Tibial artery (tissue), 4 donors: ENCODE measurements at regions not wholly inside any gene's neighbourhood (a gene's known extent, or its start where the extent isn't known, plus 50 kb on each side); places are given as distances from the start of the nearest gene placed in this dataset.

Source experiments
- DNase-seq, 2 donors: peaks; one replicate each; pipeline ENCODE4 v3.0.0-alpha.2; 2019
- H3K27ac ChIP-seq, 2 donors: fragments of 200-600 bp; sonication (generic) in 1 of 2; 1 replicate in 1 of 2; 2 replicates in 1 of 2; pipeline ENCODE4 v1.5.1; 2018 to 2019; ENCODE audit warnings: mild to moderate bottlenecking in 1 of 2
- H3K27me3 ChIP-seq, 2 donors: fragments of 200-600 bp; sonication (generic) in 1 of 2; one replicate each; pipeline versions ENCODE4 v1.5.1 to v1.6.0; 2016 to 2019
- H3K36me3 ChIP-seq, 3 donors: fragments of 200-600 bp; sonication (generic) in 2 of 3; one replicate each; pipeline ENCODE4 v1.5.1; 2016 to 2019; ENCODE audit warnings: mild to moderate bottlenecking in 2 of 3
- H3K4me1 ChIP-seq, 4 donors: fragments of 200-600 bp; sonication (generic) in 2 of 4; 1 replicate in 3 of 4; 2 replicates in 1 of 4; pipeline ENCODE4 v1.5.1; 2016 to 2019
- H3K4me3 ChIP-seq, 2 donors: fragments of 200-600 bp; sonication (generic) in 1 of 2; 1 replicate in 1 of 2; 2 replicates in 1 of 2; pipeline ENCODE4 v1.5.1; 2018 to 2019; ENCODE audit warnings: mild to moderate bottlenecking in 2 of 2
- H3K9me3 ChIP-seq, 3 donors: fragments of 200-600 bp; sonication (generic) in 1 of 3; one replicate each; pipeline ENCODE4 v1.5.1; 2016 to 2019
- intact Hi-C: fragments of 100-400 bp; cut with DNase I; formaldehyde crosslinking; loops from one replicate; pipeline ENCODE4 v1.15.0; 2023; ENCODE audit warnings: low total_unique reads
- TF ChIP-seq, protein P1 (sequence below), 2 experiments: fragments of 200-600 bp in 1 of 2; fragments of 450-650 bp in 1 of 2; IDR thresholded peaks; one replicate each; pipeline ENCODE4 v1.5.1; 2017 to 2019; ENCODE audit warnings: antibody characterized with exemption in 2 of 2, mild to moderate bottlenecking in 1 of 2, moderate library complexity in 1 of 2

DNA sequence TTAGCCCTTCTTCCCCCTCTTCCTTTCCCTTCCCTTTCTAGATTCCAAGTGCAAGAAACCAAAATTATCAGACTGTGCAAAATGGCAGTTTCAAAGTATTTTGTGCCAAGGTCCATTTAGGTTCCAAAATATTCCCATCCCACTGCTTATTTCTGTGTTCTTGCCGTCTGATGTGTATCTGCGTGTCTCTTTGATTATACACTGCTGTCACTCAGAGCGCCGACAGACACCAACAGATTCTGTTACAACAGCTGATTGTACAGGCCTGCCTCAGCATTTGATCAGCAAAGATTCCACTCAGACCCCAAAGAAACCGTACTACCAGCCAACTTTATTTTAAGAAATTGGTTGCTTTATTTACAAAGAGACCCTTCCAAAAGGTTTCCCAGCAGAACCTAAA is 225.6 kb upstream of the SATB1 start:
- Histone ChIP-seq H3K36me3 (no peaks in the 10 kb centered on the region), H3K4me3 (no peak overlapping the region), H3K9me3 (no peaks in the 10 kb centered on the region), H3K27me3 (no peaks in the 10 kb centered on the region), H3K27ac (no peak overlapping the region), H3K4me1 (no peaks in the 10 kb centered on the region)
- intact Hi-C loops, result no loop called here
- TF ChIP-seq, protein P1, sequence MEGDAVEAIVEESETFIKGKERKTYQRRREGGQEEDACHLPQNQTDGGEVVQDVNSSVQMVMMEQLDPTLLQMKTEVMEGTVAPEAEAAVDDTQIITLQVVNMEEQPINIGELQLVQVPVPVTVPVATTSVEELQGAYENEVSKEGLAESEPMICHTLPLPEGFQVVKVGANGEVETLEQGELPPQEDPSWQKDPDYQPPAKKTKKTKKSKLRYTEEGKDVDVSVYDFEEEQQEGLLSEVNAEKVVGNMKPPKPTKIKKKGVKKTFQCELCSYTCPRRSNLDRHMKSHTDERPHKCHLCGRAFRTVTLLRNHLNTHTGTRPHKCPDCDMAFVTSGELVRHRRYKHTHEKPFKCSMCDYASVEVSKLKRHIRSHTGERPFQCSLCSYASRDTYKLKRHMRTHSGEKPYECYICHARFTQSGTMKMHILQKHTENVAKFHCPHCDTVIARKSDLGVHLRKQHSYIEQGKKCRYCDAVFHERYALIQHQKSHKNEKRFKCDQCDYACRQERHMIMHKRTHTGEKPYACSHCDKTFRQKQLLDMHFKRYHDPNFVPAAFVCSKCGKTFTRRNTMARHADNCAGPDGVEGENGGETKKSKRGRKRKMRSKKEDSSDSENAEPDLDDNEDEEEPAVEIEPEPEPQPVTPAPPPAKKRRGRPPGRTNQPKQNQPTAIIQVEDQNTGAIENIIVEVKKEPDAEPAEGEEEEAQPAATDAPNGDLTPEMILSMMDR (IDR thresholded peaks at IDR 0.05), result no peak
- no peak for DNase-seq

DNA sequence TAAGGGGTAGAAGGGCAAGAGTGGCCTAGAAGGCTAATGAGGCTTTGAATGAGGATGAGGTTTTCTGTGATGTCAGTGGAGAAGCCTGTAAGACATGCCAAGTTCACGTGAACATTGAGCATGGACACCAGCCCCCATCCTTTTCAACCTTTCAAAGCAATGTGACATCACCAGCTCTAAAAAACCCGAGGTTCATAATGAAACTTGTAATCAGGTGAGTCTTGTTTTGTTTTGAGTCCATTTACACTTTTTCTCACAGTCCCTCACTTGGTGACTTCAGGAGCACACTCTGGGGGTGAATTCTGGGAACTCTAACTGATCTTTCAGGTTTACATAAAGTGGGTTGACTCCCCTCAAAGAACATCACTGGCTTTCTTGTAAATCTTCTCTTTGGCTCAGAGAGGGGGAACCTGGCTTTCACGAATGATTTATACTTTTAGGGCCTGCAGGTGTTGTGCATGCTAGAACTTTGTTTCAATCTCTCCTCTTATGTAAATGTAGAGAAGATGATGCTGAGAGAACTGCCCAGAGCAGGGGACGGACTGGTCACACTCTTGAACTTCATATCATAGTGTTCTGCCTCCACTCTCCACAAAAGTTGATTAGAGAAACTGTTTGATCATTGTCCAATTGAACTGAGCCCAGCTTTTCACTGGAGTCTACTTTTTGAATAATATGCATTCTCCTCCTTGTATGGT is 224.7 kb upstream of the SATB1 start:
- H3K4me1 ChIP-seq, result no peaks in the 10 kb centered on the region
- intact Hi-C loops, result no loop called here
- TF ChIP-seq, protein P1 (IDR thresholded peaks at IDR 0.05), result no peak
- no peaks in the 10 kb centered on the region for H3K36me3 ChIP-seq
- no peak overlapping the region for H3K27ac ChIP-seq
- DNase-seq, result no peak
- no peaks in the 10 kb centered on the region for H3K27me3 ChIP-seq
- H3K9me3 ChIP-seq, result no peaks in the 10 kb centered on the region
- H3K4me3 ChIP-seq, result no peak overlapping the region

DNA sequence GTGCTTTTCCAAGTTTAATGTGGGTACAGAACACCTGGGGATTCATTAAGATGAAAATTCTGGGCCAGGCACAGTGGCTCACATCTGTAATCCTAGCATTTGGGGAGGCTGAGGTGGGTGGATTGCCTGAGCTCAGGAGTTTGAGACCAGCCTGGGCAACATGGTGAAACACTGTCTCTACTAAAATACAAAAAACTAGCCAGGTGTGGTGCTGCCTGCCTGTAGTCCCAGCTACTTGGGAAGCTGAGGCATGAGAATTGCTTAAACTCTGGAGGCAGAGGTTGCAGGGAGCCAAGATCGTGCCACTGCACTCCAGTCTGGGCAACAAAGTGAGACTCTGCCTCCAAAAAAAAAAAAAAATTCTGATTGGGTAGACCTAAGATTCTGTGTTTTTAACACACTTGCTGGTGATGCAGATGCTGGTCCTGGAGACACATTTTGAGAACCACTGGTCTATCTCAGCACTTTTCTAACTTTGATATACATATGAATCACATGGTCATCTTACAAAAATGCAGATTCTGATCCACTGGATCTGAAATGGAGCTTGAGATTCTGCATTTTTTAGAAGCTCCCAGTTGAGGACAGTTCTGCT is 223.8 kb upstream of the SATB1 start:
- no peaks in the 10 kb centered on the region for H3K36me3 ChIP-seq
- TF ChIP-seq, protein P1 (IDR thresholded peaks at IDR 0.05), result no peak
- DNase-seq, result no peak
- no peak overlapping the region for H3K4me3 ChIP-seq
- no peaks in the 10 kb centered on the region for H3K27me3 ChIP-seq
- H3K9me3 ChIP-seq, result no peaks in the 10 kb centered on the region
- no peaks in the 10 kb centered on the region for H3K4me1 ChIP-seq
- H3K27ac ChIP-seq, result no peak overlapping the region
- intact Hi-C loops, result no loop called here

DNA sequence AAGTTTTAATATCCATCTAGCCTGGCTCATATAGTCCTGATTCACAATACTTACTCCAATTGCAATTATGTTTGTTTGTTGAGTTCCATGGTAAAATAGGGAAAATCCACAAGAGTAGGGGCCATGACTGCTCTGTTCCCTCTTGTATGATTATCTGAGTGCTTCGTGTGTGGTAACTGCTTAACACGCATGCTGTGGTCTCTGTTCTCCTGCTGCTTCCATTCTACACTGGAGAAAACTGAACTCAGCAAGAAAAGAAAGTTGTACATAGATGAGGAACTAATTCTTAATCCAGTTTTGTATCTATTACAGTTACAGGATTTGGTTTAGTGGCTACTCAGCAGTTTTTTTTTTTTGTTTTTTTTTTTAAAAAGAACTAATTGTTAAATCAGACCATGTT is 223.0 kb upstream of the SATB1 start:
- Histone ChIP-seq H3K4me1 (no peaks in the 10 kb centered on the region), H3K27ac (no peak overlapping the region), H3K4me3 (no peak overlapping the region), H3K9me3 (no peaks in the 10 kb centered on the region), H3K36me3 (no peaks in the 10 kb centered on the region), H3K27me3 (no peaks in the 10 kb centered on the region)
- intact Hi-C loops, result no loop called here
- TF ChIP-seq, protein P1 (IDR thresholded peaks at IDR 0.05), result no peak
- no peak for DNase-seq

DNA sequence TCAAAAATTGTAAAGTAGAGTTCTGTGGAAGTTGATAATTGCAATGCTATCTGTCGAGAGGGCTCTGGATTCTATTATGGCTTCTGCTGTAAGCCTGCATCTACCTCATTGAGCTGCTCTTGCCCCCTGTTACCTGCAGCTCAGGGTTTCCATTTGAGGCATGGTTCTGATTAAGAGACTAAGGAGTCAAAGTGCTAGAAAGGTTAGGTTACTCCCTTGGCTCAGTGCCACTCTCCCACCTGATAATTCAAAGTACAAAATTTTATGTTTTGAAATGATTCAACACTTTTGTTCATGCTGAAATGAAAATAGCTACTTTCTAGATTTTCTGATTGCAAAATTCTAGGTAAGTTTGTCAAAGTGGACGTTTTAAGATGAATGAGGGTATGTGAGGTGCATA is 220.5 kb upstream of the SATB1 start:
- DNase-seq, result no peak
- Histone ChIP-seq H3K4me3 (no peak overlapping the region), H3K4me1 (no peaks in the 10 kb centered on the region), H3K36me3 (no peaks in the 10 kb centered on the region), H3K27me3 (no peaks in the 10 kb centered on the region), H3K27ac (no peak overlapping the region), H3K9me3 (no peaks in the 10 kb centered on the region)
- TF ChIP-seq, protein P1 (IDR thresholded peaks at IDR 0.05), result no peak
- intact Hi-C loops, result no loop called here
